ENCODE measurements at regions not wholly inside any gene's neighbourhood (a gene's known extent, or its start where the extent isn't known, plus 50 kb on each side); places are given as distances from the start of the nearest gene placed in this dataset.

DNA sequence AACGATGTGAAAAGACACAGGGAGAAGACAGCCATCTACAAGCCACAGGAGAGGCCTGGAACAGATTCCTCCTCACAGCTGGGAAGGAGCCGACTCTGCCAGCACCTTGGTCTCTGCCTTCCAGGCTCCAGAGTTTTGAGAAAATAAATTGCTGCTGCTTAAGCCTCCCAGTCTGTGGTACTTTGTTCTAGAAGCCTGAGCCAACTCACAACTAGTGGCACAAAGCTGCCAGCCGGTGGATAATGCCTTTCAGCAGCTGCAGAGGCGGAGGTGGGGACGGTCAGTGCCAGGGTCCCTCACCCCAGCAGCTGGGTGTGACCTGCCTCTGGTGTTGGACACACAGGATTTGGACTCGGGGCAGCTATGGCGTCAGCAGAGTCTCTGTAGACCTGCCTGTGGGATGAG, 255.4 kb upstream of the PITRM1 start:
- TF ChIP-seq, protein P1, sequence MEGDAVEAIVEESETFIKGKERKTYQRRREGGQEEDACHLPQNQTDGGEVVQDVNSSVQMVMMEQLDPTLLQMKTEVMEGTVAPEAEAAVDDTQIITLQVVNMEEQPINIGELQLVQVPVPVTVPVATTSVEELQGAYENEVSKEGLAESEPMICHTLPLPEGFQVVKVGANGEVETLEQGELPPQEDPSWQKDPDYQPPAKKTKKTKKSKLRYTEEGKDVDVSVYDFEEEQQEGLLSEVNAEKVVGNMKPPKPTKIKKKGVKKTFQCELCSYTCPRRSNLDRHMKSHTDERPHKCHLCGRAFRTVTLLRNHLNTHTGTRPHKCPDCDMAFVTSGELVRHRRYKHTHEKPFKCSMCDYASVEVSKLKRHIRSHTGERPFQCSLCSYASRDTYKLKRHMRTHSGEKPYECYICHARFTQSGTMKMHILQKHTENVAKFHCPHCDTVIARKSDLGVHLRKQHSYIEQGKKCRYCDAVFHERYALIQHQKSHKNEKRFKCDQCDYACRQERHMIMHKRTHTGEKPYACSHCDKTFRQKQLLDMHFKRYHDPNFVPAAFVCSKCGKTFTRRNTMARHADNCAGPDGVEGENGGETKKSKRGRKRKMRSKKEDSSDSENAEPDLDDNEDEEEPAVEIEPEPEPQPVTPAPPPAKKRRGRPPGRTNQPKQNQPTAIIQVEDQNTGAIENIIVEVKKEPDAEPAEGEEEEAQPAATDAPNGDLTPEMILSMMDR (IDR thresholded peaks at IDR 0.05) = no peak
- TF ChIP-seq POLR2AphosphoS5 (IDR thresholded peaks at IDR 0.05; ENCODE audit: insufficient read depth in 1 of 2, low read depth in 1 of 2) = no peak

All from vagina (tissue), 2 donors.